Smooth muscle cell (in vitro differentiated cells): ENCODE measurements at regions not wholly inside any gene's neighbourhood (a gene's known extent, or its start where the extent isn't known, plus 50 kb on each side); places are given as distances from the start of the nearest gene placed in this dataset.

Experiments used
- DNase-seq: peaks from one replicate; lab custom pipeline; 2025; ENCODE audit not compliant: unreplicated experiment; lab: John Stamatoyannopoulos, UW
- H2AFZ ChIP-seq: fragments of 200-600 bp; sonication (generic); 2 replicates; pipeline ENCODE4 v1.6.0; 2016; ENCODE audit warnings: antibody characterized with exemption, low read depth, mild to moderate bottlenecking
- H3F3A ChIP-seq: fragments of 200-600 bp; sonication (generic); 2 replicates; pipeline ENCODE4 v1.6.0; 2017; ENCODE audit warnings: antibody characterized with exemption, low read depth
- H3K27ac ChIP-seq: fragments of 200-600 bp; sonication (generic); 2 replicates; pipeline ENCODE4 v1.5.1; 2016; ENCODE audit warnings: low read depth, mild to moderate bottlenecking
- H3K27me3 ChIP-seq: fragments of 200-600 bp; sonication (generic); 2 replicates; pipeline ENCODE4 v1.6.1; 2016; ENCODE audit warnings: low read depth, mild to moderate bottlenecking
- H3K36me3 ChIP-seq: fragments of 200-600 bp; sonication (generic); 2 replicates; pipeline ENCODE4 v1.5.1; 2016; ENCODE audit warnings: low read depth
- H3K4me1 ChIP-seq: fragments of 200-600 bp; sonication (generic); 2 replicates; pipeline ENCODE4 v1.5.1; 2016; ENCODE audit warnings: low read depth
- H3K4me2 ChIP-seq: fragments of 200-600 bp; sonication (generic); 2 replicates; pipeline ENCODE4 v1.6.0; 2016; ENCODE audit warnings: mild to moderate bottlenecking
- H3K4me3 ChIP-seq: fragments of 200-600 bp; sonication (generic); 2 replicates; pipeline ENCODE4 v1.5.1; 2016; ENCODE audit warnings: mild to moderate bottlenecking
- H3K79me2 ChIP-seq: fragments of 200-600 bp; sonication (generic); 2 replicates; pipeline ENCODE4 v1.6.0; 2016; ENCODE audit warnings: low read depth, mild to moderate bottlenecking
- H3K9ac ChIP-seq: fragments of 200-600 bp; sonication (generic); 2 replicates; pipeline ENCODE4 v1.6.0; 2016; ENCODE audit warnings: low read depth
- H3K9me3 ChIP-seq: fragments of 200-600 bp; sonication (generic); replicated peaks from 2 replicates; pipeline ENCODE4 v1.5.1; 2016; ENCODE audit warnings: low read depth
- H4K20me1 ChIP-seq: fragments of 200-600 bp; sonication (generic); 2 replicates; pipeline ENCODE4 v1.6.0; 2016; ENCODE audit warnings: low read depth
- WGBS: methylation state at CpG from one replicate; pipeline ENCODE4 v1.1.7; 2016; ENCODE audit warnings: low lambda C conversion rate; 5-methylcytosine and 5-hydroxymethylcytosine counted together
- TF ChIP-seq, protein P1 (sequence below): fragments of 200-600 bp; sonication (generic); IDR thresholded peaks from 2 replicates; pipeline ENCODE4 v1.5.1; 2017; ENCODE audit warnings: borderline replicate concordance, mild to moderate bottlenecking, antibody characterized with exemption; ENCODE audit not compliant: insufficient read depth, poor library complexity, severe bottlenecking

DNA sequence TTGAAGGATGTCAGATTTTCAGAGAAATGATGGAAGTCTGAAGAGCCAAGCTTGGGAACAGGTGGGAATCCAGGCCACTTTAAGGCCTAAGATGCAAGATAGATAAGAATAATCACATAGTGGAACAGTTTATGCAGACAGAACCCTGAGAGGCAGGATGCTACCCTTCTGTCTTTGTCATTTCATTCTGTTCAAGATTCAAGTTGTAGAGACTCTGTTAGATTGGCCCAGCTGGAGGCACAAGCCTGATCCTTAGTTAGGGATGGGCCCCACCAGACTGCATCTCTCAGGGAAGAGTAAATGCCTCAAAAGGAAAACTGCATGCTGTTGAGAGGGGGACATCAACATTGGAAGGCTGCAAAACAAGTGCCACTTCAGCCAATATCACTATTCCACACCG, 287.0 kb downstream of the PCNX1 start:
- 65% methylated on average over 1 of the region's 1 CpG for WGBS
- TF ChIP-seq, protein P1, sequence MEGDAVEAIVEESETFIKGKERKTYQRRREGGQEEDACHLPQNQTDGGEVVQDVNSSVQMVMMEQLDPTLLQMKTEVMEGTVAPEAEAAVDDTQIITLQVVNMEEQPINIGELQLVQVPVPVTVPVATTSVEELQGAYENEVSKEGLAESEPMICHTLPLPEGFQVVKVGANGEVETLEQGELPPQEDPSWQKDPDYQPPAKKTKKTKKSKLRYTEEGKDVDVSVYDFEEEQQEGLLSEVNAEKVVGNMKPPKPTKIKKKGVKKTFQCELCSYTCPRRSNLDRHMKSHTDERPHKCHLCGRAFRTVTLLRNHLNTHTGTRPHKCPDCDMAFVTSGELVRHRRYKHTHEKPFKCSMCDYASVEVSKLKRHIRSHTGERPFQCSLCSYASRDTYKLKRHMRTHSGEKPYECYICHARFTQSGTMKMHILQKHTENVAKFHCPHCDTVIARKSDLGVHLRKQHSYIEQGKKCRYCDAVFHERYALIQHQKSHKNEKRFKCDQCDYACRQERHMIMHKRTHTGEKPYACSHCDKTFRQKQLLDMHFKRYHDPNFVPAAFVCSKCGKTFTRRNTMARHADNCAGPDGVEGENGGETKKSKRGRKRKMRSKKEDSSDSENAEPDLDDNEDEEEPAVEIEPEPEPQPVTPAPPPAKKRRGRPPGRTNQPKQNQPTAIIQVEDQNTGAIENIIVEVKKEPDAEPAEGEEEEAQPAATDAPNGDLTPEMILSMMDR: no peak
- H3K36me3 ChIP-seq: no peaks in the 10 kb centered on the region

DNA sequence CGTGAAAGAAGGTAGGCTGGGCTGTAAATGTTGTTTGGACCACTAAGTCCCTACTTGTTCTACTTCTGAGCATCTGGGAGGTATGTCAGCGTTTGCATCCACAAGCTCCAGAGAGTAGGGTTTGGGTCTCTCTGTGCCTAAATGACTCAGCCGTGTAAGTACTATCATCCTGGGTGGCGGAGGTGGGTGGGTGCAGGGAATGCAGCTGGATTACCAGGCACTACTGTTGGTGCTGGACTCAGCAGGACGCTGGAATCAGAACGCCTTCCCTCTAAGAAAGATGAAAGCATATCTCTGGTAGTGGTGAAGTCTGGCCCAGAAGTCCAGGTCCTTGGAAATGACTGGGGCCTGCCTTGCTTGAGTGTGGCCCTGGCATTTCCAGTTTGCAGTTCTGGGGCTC, 289.7 kb downstream of the PCNX1 start:
- no peaks in the 10 kb centered on the region for H3F3A ChIP-seq
- H3K9ac ChIP-seq: no peak overlapping the region
- H3K4me3 ChIP-seq: no peak overlapping the region
- no peaks in the 10 kb centered on the region for H4K20me1 ChIP-seq
- peaks cover 8% of the 10 kb centered on the region for H3K4me1 ChIP-seq
- H3K9me3 ChIP-seq: no peaks in the 10 kb centered on the region
- WGBS: 42% methylated on average over 6 of the region's 6 CpGs
- H3K36me3 ChIP-seq: no peaks in the 10 kb centered on the region
- no peaks in the 10 kb centered on the region for H3K27me3 ChIP-seq
- TF ChIP-seq, protein P1: no peak
- no peak overlapping the region for H3K4me2 ChIP-seq
- no peak overlapping the region for H2AFZ ChIP-seq
- DNase-seq: no peak
- H3K79me2 ChIP-seq: no peaks in the 10 kb centered on the region
- H3K27ac ChIP-seq: no peak overlapping the region

More for the DNA sequence above, 287.0 kb downstream of the PCNX1 start:
- H3K79me2 ChIP-seq: no peaks in the 10 kb centered on the region
- H3K9me3 ChIP-seq: no peaks in the 10 kb centered on the region
- no peak for DNase-seq
- no peaks in the 10 kb centered on the region for H3F3A ChIP-seq
- no peak overlapping the region for H3K4me3 ChIP-seq
- H2AFZ ChIP-seq: no peak overlapping the region
- no peak overlapping the region for H3K27ac ChIP-seq
- H3K27me3 ChIP-seq: no peaks in the 10 kb centered on the region
- no peaks in the 10 kb centered on the region for H4K20me1 ChIP-seq
- no peak overlapping the region for H3K4me2 ChIP-seq
- H3K9ac ChIP-seq: no peak overlapping the region
- peaks cover 8% of the 10 kb centered on the region for H3K4me1 ChIP-seq

DNA sequence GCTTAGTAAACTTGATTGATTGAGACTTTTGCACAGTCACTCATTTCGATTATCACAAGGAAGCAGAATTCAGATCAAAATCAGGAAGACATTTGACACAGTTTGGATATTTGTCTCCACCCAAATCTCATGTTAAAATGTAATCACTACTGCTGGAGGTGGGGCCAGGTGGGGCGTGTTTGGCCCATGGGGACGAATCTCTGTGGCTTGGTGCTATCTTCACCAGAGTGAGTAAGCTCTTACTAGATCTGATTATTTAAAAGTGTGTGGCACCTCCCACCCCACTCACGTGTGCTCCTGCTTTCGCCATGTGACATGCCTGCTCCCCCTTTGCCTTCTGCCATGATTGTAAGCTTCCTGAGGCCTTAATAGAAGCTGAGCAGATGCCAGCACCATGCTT, 291.4 kb downstream of the PCNX1 start:
- H3K9ac ChIP-seq: no peak overlapping the region
- 83% methylated on average over 5 of the region's 5 CpGs for WGBS
- H3K4me2 ChIP-seq: no peak overlapping the region
- TF ChIP-seq, protein P1: no peak
- H2AFZ ChIP-seq: no peak overlapping the region
- H3K4me3 ChIP-seq: no peak overlapping the region
- H3F3A ChIP-seq: no peaks in the 10 kb centered on the region
- no peaks in the 10 kb centered on the region for H3K36me3 ChIP-seq
- no peak for DNase-seq
- peaks cover 6% of the 10 kb centered on the region for H3K4me1 ChIP-seq
- no peak overlapping the region for H3K27ac ChIP-seq
- H3K9me3 ChIP-seq: no peaks in the 10 kb centered on the region
- H4K20me1 ChIP-seq: no peaks in the 10 kb centered on the region
- no peaks in the 10 kb centered on the region for H3K27me3 ChIP-seq
- no peaks in the 10 kb centered on the region for H3K79me2 ChIP-seq

DNA sequence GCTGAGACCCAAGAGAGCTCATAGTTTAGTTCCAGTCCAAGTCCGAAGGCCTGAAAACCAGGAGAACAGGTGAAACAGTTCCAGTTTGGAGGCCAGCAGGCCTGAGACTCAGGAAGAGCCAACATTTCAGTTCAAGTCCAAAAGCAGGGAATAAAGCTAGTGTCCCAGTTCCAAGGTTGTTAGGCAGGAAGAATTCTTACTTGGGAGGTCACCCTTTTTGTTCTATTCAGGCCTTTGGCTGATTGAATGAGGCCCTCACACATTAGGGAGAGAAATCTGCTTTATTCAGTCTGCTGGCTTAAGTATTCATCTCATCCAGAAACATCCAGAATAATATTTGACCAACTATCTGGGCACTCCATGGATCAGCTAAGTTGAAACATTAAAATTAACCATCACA, 294.6 kb downstream of the PCNX1 start:
- H3K79me2 ChIP-seq: no peaks in the 10 kb centered on the region
- no peak for DNase-seq
- TF ChIP-seq, protein P1: no peak
- no peak overlapping the region for H3K9ac ChIP-seq
- peaks cover 3% of the 10 kb centered on the region for H3K4me1 ChIP-seq
- H2AFZ ChIP-seq: no peak overlapping the region
- no peaks in the 10 kb centered on the region for H3K9me3 ChIP-seq
- H3K36me3 ChIP-seq: no peaks in the 10 kb centered on the region
- no peak overlapping the region for H3K27ac ChIP-seq
- H3K27me3 ChIP-seq: no peaks in the 10 kb centered on the region
- no peak overlapping the region for H3K4me3 ChIP-seq
- 92% methylated on average over 1 of the region's 1 CpG for WGBS
- H4K20me1 ChIP-seq: no peaks in the 10 kb centered on the region
- H3K4me2 ChIP-seq: no peak overlapping the region
- H3F3A ChIP-seq: no peaks in the 10 kb centered on the region
